Stomach (tissue), 4 donors: ENCODE measurements at regions not wholly inside any gene's neighbourhood (a gene's known extent, or its start where the extent isn't known, plus 50 kb on each side); places are given as distances from the start of the nearest gene placed in this dataset.

Experiments
- EP300 ChIP-seq: sonication (generic); formaldehyde crosslinking; IDR thresholded peaks from one replicate; pipeline ENCODE4 v1.6.1; 2017; ENCODE audit warnings: antibody characterized with exemption
- POLR2A ChIP-seq, 4 donors: fragments of 450-650 bp; IDR thresholded peaks; one replicate each; pipeline ENCODE4 v1.6.1; 2016; ENCODE audit warnings: antibody characterized with exemption in 4 of 4, control low read depth in 2 of 4, mild to moderate bottlenecking in 1 of 4, moderate library complexity in 1 of 4
- POLR2AphosphoS5 ChIP-seq, 3 donors: sonication (generic); formaldehyde crosslinking; IDR thresholded peaks; one replicate each; pipeline ENCODE4 v1.6.1; 2016; ENCODE audit warnings: antibody characterized with exemption in 3 of 3
- TF ChIP-seq, protein P1 (sequence below), 7 experiments: fragments of 450-650 bp in 4 of 7; fragments of 200-600 bp in 3 of 7; sonication (generic) in 3 of 7; IDR thresholded peaks; one replicate each; pipeline ENCODE4 v1.5.1; 2016 to 2019; ENCODE audit warnings: antibody characterized with exemption in 7 of 7, control low read depth in 2 of 7, mild to moderate bottlenecking in 1 of 7

DNA sequence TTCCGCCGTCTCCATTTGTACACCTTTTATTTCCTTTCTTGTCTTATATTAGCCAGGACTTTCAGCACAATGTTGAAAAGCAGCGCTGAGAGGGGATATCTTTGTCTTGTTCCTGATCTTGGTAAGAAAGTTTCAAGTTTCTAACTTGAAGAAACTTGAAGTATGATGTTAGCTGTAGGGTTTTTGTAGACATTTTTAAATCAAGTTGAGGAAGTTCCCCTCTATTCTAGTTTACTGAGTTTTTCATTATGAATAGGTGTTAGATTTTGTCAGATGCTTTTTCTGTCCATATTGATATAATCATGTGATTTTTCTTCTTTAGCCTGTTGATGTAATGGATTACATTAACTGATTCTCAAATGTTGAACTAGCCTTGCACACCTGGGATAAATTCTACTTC is 425.7 kb downstream of the PIK3R1 start:
- no peak for TF ChIP-seq EP300
- TF ChIP-seq, protein P1, sequence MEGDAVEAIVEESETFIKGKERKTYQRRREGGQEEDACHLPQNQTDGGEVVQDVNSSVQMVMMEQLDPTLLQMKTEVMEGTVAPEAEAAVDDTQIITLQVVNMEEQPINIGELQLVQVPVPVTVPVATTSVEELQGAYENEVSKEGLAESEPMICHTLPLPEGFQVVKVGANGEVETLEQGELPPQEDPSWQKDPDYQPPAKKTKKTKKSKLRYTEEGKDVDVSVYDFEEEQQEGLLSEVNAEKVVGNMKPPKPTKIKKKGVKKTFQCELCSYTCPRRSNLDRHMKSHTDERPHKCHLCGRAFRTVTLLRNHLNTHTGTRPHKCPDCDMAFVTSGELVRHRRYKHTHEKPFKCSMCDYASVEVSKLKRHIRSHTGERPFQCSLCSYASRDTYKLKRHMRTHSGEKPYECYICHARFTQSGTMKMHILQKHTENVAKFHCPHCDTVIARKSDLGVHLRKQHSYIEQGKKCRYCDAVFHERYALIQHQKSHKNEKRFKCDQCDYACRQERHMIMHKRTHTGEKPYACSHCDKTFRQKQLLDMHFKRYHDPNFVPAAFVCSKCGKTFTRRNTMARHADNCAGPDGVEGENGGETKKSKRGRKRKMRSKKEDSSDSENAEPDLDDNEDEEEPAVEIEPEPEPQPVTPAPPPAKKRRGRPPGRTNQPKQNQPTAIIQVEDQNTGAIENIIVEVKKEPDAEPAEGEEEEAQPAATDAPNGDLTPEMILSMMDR (IDR thresholded peaks at IDR 0.05), result no peak
- no peak for TF ChIP-seq POLR2A (IDR thresholded peaks at IDR 0.05)
- TF ChIP-seq POLR2AphosphoS5 (IDR thresholded peaks at IDR 0.05), result no peak
